Activated effector memory CD4-positive, alpha-beta T cell treated with anti-CD3 and anti-CD28 coated beads, Interleukin-2, amount 50 U/mL, for 16 hours (primary cell): ENCODE measurements at regions not wholly inside any gene's neighbourhood (a gene's known extent, or its start where the extent isn't known, plus 50 kb on each side); places are given as distances from the start of the nearest gene placed in this dataset.
"Not testable (repeated sequence)": the region's sequence is repeated elsewhere in the genome, so short reads cannot be mapped to it uniquely, and the experiment has no call there.

Experiments used
- DNase-seq: peaks from one replicate; pipeline ENCODE4 v3.0.0-alpha.2; 2020

DNA sequence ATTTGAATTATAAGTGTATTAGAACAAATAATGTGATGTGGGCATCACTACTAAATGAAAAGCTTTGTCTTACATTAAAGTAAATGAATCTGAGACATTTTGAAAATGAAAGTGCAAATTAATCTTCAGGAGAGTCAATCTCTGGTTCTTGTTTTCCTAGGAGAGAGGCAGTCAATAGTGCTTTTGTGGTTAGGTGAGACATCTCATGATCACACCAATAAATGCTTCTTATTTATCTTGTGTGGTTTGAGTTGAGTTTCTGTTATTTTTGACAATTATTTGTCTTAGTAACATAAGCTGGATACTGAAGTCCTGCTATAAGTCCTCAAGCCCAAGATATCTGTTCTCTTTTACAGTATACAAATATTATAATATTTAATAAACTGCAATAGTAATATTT is 1378.0 kb upstream of the PCDH9 start:
- no peak for DNase-seq

DNA sequence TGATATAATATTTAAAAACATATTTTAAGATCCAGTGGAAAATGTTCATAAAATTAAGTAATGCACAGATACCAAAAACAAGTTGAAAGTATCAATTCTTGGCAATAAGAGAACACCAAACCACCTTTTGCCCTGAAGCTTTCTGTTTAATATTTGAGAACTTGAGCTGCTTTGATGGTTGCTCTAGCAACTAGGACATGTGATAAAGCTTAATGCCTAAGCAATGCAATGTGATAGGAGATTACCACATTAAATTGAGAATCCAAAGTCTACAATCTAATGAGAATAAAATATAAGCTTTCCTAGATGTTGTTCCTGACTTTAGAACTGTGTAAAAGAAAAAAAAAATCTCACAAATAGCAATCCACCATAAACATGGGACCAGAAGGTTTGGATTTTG is 1367.5 kb upstream of the PCDH9 start:
- no peak for DNase-seq

DNA sequence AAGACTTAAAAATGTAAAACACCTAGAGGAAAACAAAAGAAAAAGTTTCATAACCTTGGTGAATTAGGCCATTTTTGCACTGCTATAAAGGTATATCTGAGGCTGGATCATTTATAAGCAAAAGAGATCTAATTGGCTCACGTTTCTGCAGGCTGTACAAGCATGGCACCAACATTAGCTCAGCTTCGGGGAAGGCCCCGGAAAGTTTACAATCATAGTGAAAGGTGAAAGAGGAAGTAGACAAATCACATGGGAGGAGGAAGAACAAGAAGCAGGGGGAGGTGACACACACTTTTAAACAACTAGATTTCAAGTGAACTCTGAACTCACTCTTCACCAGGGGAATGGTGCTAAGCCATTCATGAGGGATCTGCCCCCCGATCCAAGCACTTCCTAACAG is 1358.5 kb upstream of the PCDH9 start:
- DNase-seq: no peak

DNA sequence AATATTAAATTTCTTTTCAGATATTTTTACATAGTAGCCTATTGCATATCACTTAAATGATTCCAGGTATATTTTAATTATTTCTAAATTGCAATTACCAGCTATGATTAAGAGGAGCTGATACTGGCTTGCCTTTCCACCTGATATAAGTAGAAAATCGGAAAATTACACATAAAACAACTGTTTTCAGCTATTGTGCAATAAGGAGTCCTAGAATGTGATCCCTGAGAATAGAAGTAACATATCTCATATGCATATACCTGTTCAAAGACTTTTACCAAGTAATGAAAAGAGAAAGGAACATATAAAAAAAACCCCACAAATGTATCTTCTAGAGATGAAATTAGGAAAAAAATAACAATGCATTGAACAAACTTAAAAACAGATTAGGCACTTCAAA is 1354.6 kb upstream of the PCDH9 start:
- DNase-seq: no peak

DNA sequence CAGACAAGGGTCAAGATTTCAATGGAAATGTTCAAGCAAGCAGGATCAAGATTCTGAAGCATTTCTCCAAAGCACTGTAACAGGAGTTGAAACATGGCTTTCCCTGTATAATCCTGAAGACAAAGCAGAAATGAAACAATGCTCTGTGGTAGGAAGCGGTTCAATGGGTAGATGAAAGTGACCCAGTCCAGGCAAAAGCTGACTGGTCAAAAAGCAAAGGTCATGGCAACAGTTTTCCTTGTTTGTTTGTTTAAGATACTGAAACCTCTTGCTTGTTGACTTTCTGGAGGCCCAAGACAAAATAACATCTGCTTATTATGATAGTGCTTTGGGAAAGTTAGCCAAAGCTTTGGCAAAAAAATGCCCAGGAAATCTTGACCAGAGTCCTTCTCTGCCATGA is 1343.9 kb upstream of the PCDH9 start:
- no peak for DNase-seq

DNA sequence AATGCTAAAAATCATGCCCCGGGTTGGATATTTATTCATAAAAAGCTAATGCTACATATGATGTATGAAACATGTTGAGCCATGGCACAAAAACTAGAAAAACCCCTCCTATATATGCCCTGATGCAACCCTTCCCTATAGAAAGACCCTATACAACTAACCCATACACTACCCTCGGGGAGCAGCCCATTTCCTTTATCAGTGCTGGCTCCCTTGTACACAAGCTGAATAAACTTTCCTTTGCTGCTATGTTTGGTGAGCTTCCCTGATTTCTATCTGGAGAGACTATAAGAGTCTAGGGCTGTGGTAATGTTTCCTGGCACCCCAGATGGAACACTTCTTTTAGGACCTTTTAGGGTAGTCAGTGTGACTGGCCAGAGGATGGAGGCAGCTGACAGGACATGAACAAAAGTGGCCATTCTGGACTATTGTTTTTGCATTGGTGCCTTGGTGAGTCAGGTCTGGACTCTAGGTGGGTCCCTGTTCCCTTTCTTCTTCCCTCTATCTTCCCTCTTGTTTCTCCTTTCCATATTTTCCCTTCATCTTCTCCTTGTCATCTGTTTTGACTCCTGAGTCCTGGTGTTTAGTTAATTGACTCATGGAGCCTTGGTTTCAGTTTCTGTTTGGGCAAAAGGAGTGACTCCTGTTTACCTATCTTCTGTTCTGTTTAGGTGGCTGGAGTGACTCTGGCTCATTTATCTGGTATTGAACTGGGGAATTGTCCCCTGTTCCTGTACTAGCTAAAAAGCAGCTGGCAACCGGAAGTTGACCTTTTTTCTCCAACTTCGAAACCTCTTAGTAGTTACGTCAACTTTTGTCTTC is 1321.8 kb upstream of the PCDH9 start:
- no peak for DNase-seq

DNA sequence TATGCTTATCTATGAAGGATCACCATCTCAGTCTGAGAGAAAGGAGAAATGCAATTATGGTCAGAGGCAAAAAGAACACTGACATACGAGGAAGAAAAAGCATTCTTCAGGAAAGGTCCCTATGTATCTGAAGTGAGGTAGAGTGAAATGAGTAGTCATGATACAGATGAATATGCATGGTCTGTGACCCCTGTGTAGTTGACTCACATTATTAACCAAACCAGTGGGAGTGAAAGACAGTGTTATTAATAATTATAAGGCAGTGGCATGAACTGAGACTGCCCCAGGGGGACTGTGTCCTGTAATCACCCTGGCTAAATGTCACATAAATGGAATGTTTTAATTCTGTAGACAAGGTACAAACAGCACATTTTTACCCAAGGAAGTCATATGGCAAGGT is 1320.2 kb upstream of the PCDH9 start:
- no peak for DNase-seq

DNA sequence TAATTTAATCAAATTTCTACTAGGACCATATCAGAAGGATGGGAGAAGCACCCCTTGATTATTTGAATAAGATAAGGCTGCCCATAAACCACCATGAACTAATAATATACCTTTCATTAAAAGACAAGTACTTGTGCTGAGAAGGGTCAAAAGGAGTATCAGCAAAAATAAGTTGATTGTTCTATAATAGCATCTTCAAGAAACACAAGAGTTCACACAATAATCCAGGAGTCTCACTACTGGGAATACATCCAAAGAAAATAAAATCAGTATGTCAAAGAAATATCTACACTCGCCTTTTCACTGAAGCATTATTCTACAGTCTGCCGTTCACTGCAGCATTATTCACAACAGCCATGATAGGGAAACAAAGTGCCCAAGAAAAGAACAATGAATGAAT is 1310.1 kb upstream of the PCDH9 start:
- no peak for DNase-seq

DNA sequence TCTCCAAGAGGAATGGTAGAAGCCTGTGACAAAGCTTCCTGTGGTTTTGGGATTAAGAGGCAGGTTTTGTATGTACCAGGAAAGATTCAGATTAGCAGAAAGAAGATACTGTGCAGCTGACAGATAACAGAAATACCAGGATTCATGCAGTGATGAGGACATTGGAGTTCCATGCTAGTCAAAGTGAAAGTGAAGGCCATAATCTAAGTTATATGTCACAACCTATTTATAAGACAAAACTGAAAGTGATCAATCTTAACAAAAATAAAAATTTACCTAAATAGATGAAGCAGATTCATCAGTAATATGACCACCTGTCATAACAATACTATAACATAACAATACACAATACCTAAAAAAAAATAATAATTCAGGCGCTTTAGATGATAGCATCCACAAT is 1305.2 kb upstream of the PCDH9 start:
- DNase-seq: no peak

DNA sequence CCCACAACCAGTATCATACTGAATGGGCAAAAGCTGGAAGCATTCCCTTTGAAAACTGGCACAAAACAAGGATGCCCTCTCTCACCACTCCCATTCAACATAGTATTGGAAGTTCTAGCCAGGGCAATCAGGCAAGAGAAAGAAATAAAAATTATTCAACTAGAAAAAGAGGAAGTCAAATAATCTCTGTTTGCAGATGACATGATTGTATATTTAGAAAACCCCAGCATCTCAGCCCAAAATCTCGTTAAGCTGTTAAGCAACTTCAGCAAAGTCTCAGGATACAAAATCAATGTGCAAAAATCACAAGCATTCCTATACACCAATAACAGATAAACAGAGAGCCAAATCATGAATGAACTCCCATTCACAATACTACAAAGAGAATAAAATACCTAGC is 1297.0 kb upstream of the PCDH9 start:
- DNase-seq: not testable (repeated sequence)

DNA sequence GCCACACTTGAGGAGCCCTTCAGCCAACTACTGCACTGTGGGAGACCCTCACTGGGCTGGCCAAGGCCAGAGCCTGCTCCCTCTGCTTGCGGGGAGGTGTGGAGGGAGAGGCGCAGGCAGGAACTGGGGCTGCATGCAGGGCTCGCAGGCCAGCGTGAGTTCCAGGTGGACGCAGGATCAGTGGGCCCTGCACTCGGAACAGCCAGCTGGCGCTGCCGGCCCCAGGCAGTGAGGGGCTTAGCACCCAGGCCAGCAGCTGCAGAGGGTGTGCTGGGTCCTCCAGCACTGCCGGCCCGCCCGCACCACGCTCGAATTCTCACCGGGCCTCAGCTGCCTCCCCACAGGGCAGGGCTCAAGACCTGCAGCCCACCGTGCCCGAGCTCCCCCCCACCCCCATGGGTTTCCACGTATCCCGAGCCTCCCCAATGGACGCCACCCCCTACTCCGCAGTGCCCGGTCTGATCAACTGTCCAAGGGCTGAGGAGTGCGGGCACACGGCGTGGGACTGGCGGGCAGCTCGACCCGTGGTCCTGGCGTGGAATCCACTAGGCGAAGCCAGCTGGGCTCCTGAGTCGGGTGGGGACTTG is 1293.8 kb upstream of the PCDH9 start:
- no peak for DNase-seq

DNA sequence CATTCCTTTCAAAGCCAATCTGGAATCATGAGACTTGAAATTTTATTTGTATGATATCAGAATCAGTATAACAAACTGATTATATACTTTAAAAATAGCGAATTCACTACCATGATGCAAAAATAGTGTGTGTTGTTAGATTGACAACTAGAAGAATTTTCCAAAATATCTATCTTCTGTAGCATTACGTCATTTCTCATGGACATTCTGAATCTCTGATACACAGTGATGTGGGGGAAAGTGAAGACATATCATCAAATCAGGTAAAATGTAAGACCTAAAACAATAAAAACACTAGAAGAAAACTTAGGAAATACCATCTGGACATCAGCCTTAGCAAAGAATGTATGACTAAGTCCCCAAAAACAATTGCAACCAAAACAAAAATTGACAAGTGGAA is 1292.0 kb upstream of the PCDH9 start:
- no peak for DNase-seq

DNA sequence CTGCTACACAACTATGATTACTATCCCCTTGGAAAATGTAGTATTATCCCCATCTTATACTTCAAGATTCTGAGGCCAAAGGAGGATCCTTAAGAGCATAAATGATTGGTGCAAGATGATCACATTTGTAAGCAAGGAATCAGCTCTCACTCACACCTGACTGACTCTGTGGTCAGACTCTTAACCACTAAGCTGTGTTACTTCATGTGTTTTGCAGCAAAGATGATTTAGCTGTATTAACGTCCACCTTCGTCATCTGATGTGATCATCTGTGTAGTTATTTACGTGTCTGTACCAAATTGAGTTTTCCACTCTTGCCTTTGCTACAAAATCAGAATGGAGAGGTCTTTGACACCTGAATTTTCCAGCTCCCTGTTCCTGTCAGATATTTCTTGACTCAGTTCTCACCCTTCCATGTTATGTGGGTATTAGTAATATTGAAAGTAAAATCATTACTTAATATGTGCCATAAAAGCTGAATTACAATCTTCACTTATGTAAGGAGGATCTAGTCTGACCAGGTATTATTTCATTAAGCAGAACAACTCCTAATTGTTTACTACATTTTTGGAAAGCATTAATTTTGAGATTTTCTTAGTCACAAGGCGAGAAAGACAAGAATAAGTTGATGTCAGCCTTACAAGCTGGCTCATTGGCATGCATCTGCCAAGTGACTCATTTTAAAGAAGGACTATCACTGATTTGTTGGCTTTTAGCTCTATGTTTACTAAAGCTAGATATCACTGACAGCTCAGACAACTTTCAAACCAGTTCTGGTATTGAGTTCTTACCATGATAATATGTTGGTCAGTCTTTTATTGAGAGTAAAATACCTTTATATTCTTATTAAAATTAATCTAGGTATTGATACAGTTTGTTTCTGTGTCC is 1279.8 kb upstream of the PCDH9 start:
- no peak for DNase-seq

DNA sequence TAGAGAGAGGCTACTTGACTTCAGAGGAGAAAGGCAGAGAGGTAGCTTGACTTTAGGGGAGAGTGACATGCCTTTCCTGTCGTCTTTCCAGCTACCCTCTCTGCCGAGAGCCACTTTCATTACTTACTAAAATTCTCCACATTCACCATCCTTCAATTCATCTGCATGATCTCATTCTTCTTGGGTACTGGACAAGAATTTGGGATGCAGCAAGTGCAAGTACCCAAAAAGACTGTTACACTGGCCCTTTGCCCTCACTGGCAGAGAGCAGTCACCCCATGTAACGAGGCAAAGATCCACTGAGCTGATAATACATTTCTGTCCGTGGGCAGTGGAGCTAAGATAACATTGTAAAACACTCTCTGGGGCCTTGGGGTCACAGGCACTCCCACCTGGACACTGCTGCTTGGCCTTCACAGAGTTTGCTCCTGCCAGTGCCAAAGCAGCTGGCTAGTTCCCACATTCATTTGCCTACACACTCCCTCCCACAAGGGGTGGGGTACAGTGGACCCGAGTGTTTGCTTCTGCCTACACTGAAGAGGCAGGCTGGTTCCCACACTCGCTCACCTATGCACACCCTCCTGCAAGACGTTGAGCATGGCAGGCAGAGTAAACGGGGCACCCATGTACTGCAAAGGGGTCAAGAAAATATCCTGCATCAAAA is 1276.9 kb upstream of the PCDH9 start:
- no peak for DNase-seq

DNA sequence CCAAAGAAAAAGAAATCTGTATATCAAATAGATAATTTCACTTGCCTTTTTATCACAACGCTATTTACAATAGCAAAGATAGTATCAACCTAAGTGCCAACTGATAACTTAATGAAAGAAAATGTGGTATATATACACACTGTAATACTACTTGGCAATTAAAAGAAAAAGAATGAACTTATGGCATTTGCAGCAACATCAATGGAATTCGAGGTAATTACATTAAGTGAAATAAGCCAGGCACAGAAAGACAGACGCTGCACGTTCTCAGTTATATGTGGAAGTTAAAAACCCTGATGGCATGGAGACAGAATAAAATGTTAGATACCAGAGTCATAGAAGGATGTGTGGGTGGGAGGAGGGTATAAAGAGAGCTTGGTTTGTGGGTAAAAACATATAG is 1260.5 kb upstream of the PCDH9 start:
- DNase-seq: no peak

DNA sequence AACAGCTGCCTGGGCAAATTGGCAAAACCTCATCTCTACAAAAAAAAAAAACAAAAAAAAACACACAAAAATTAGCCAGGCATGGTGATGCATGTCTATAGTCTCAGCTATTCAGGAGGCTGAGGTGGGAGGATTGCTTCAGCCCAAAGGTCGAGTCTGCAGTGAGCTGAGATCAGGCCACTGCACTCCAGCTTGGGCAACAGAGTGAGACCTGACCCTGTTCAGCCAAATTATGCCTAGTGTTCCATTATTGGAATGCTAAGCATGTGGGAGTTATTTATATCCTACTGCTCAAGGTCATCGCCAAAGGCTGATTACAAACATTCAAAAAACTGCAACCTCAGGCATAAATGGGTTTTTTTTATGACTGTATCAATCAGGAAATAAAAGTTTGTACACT is 1251.0 kb upstream of the PCDH9 start:
- DNase-seq: no peak

DNA sequence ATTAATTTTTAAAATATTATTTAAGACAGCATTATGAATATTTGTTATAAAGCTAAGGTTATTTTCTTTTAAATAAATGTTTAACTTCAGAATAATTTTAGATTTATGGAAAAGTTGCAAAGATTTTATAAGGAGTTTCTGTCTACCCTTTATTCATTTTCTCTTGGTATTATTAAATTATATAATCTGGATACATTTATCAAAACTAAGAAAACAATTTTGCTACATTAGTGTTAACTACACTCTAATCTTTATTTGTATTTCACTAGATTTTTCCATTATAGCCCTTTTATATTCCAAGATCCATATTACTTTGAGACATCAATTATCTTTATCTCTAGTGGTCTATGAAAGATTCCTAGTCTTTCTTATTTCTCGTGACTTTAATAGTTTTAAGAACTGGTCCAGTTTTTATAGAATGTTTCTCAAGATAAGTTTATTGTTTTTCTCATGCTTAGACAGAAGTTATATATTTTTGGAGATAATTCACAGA is 1243.7 kb upstream of the PCDH9 start:
- DNase-seq: no peak

DNA sequence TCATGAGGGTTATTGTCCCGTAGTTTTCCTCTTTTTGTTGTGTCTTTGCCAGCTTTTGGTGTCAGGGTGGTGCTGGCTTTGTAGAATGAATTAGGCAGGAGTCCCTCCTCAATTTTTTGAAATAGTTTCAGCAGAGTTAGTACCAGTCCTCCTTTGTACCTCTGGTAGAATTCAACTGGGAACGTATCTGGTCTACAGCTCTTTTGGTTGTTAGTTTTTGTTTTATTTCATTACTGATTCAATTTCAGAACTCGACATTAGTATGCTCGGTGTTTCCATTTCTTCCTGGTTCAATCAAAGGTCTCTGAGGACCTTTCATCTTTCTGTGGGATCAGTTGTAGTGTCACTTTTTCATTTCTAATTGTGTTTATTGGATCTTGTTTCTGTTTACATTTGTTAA is 1237.0 kb upstream of the PCDH9 start:
- DNase-seq: no peak

DNA sequence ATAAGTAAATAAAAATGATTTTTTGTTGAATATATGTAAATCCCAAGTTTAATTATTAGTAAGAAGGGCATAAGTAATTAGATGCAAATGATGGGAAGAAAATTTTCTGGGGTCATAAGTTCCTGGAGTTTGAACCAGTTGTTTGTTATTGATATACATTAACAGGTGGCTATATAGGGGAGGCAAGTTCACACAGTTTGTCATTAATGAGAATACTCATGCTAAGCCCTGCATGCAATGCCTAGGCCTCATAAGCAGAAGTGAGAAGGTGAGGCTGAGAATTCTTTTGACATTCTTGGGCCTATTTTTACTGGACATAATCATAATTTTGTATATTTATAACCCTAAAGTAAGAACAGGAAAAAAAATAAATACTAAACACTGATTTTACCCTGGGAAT is 1210.7 kb upstream of the PCDH9 start:
- DNase-seq: no peak

DNA sequence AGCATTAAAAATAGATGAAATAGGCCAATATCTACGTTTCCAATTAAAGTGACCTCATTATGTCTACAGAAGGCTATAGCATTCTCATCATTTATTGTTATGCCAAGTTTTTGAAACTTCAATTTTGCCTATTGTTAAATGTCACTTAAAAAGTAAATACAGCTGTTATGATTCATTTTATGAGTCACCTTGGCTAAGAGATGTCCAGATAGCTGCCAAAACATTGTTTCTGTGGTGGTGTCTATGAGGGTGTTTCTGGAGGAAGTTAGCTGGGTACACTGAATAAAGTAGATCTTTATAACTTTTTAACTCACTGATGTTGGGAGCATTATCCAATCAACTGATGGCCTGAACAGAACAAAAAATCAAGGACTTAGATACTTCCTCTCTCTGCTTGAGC is 1209.7 kb upstream of the PCDH9 start:
- no peak for DNase-seq

DNA sequence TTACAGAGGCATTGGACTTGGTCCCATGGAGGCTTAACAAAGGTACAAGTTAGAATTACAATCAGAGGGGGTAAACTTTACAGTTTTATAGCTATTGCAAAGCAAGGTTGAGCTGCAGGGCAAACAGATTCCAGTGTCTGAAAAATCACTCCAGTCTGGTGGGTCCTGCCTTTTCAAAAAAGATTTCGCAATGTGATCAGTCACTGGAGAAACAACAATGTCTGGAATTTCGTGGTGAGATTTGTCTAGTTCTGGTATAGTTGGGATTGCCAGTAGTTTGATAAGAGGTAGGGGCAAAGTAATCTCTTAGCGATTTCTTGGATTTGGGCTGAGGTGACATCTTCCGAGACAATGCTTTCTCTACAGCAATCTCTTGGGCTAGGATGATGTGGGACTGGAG is 1198.2 kb upstream of the PCDH9 start:
- DNase-seq: no peak

DNA sequence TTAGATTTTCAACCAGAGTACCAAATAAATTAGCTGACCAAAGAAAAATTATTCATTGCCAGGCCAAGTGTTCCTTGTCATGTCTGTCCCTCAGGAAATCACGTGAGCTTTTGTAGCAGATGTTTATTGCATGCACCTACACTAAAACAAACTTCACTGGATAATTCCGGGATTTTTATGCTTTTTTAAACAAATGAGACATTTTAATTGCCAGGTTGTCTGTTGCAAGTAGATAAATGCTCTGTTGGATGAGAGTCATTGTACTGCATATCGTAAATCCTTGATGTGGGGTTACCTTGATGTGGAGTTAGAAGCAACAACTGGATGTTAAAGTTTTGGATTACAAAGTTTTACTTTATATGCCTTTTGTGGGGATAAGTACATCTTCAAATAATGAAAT is 1187.7 kb upstream of the PCDH9 start:
- no peak for DNase-seq

DNA sequence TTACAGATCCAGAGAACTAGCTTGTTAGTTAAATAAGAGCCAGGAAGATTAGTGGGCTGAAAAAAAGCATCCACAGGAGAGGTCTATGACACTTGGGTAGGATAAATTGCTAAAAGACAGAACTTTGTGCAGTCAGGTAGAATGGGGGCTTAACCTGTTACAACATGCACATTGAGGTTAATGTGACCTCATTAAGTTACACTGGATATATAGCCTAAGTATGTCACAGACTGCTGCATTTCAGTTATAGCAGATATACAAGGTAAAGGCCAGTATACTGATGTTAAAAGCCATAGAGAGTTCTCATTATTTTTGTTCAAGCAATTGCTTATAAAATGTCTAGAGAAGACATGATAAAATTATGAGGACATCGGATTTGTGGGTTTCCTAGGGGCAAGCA is 1179.9 kb upstream of the PCDH9 start:
- DNase-seq: no peak
